IMR-90 (cell line): ENCODE measurements at regions not wholly inside any gene's neighbourhood (a gene's known extent, or its start where the extent isn't known, plus 50 kb on each side); places are given as distances from the start of the nearest gene placed in this dataset.

Source experiments
- ATAC-seq: fragments of 200-7000 bp; cut with Tn5 transposase; 2 replicates; pipeline ENCODE4 v1.9.1; 2020; ENCODE audit warnings: low read depth, mild to moderate bottlenecking, moderate library complexity
- BruUV-seq: library from RNA; stranded (reverse); fragments of 400-500 nt; replicated peaks from 2 replicates; lab custom pipeline; 2021; lab: Mats Ljungman, UMichigan
- CTCF ChIA-PET: fragments of 300-600 bp; formaldehyde crosslinking; extraction: SDS; loops from one replicate; lab custom pipeline; 2021; ENCODE audit warnings: antibody characterized with exemption; lab: Yijun Ruan, JAX
- POLR2A ChIA-PET: fragments of 300-600 bp; sonication (Branson Sonifier 250); formaldehyde crosslinking; loops from one replicate; lab custom pipeline; 2022; ENCODE audit warnings: antibody characterized with exemption; ENCODE audit not compliant: unreplicated experiment; lab: Charles Lee
- DNase-seq: peaks from one replicate; pipeline ENCODE4 v3.0.0; 2013
- H2AFZ ChIP-seq: replicated peaks from 2 replicates; pipeline ENCODE3; 2013; ENCODE audit warnings: low read length, mild to moderate bottlenecking; ENCODE audit not compliant: poor library complexity
- H2AK5ac ChIP-seq: 2 replicates; pipeline ENCODE4 v1.6.1; 2013; ENCODE audit warnings: low read depth, low read length, inconsistent platforms
- H2AK9ac ChIP-seq: replicated peaks from 2 replicates; pipeline ENCODE3; 2013; ENCODE audit warnings: mild to moderate bottlenecking, low read depth, low read length, moderate library complexity; ENCODE audit not compliant: poor library complexity
- H2BK120ac ChIP-seq: 2 replicates; pipeline ENCODE4 v1.6.1; 2013; ENCODE audit warnings: low read depth, low read length, inconsistent platforms
- H2BK15ac ChIP-seq: 3 replicates; pipeline ENCODE4 v1.6.1; 2013; ENCODE audit warnings: low read depth, low read length, inconsistent platforms
- H2BK20ac ChIP-seq: 2 replicates; pipeline ENCODE4 v1.6.1; 2013; ENCODE audit warnings: low read depth, mild to moderate bottlenecking, inconsistent platforms, low read length, moderate library complexity
- H2BK5ac ChIP-seq: 2 replicates; pipeline ENCODE4 v1.6.1; 2013; ENCODE audit warnings: mild to moderate bottlenecking, low read depth, low read length, inconsistent platforms; ENCODE audit not compliant: poor library complexity, severe bottlenecking
- H3K14ac ChIP-seq: replicated peaks from 2 replicates; pipeline ENCODE4 v1.6.1; 2013; ENCODE audit warnings: low read depth, low read length, inconsistent platforms
- H3K18ac ChIP-seq: 2 replicates; pipeline ENCODE4 v1.6.1; 2013; ENCODE audit warnings: low read depth, low read length, control low read depth
- H3K23ac ChIP-seq: 2 replicates; pipeline ENCODE4 v1.6.1; 2013; ENCODE audit warnings: low read depth, low read length, inconsistent platforms
- H3K27ac ChIP-seq: 2 replicates; pipeline ENCODE4 v1.5.1; 2013; ENCODE audit warnings: mild to moderate bottlenecking, control low read depth, low read length; ENCODE audit not compliant: insufficient read depth
- H3K27me3 ChIP-seq: 2 replicates; pipeline ENCODE4 v1.6.1; 2013; ENCODE audit warnings: low read length; ENCODE audit not compliant: control insufficient read depth, insufficient read depth
- H3K36me3 ChIP-seq: 2 replicates; pipeline ENCODE4 v1.6.1; 2013; ENCODE audit warnings: low read length, mixed read lengths; ENCODE audit not compliant: control insufficient read depth, insufficient read depth
- H3K4ac ChIP-seq: 2 replicates; pipeline ENCODE4 v1.6.1; 2013; ENCODE audit warnings: low read depth, low read length, inconsistent platforms
- H3K4me1 ChIP-seq: 2 replicates; pipeline ENCODE4 v1.6.1; 2013; ENCODE audit warnings: low read length, mixed read lengths; ENCODE audit not compliant: control insufficient read depth, insufficient read depth
- H3K4me2 ChIP-seq: 2 replicates; pipeline ENCODE4 v1.6.1; 2013; ENCODE audit warnings: low read depth, mild to moderate bottlenecking, control low read depth, low read length, moderate library complexity
- H3K4me3 ChIP-seq: 2 replicates; pipeline ENCODE4 v1.5.1; 2013; ENCODE audit warnings: low read depth, mild to moderate bottlenecking, control low read depth, low read length, moderate library complexity; ENCODE audit not compliant: insufficient read depth
- H3K56ac ChIP-seq: 2 replicates; pipeline ENCODE4 v1.6.1; 2013; ENCODE audit warnings: low read length, inconsistent platforms; ENCODE audit not compliant: insufficient read depth; ENCODE audit errors: extremely low read depth
- H3K79me1 ChIP-seq, 2 experiments: 2 replicates each; pipeline ENCODE4 v1.6.1; 2013; ENCODE audit warnings: low read length in 2 of 2, inconsistent platforms in 1 of 2, low read depth in 1 of 2
- H3K9ac ChIP-seq: 2 replicates; pipeline ENCODE4 v1.6.1; 2013; ENCODE audit warnings: low read depth, low read length, control low read depth
- H3K9me1 ChIP-seq: 2 replicates; pipeline ENCODE4 v1.6.1; 2013; ENCODE audit warnings: low read length, inconsistent platforms; ENCODE audit not compliant: insufficient read depth
- H3K9me3 ChIP-seq: 2 replicates; pipeline ENCODE4 v1.6.1; 2013; ENCODE audit warnings: low read length; ENCODE audit not compliant: control insufficient read depth, insufficient read depth
- H4K20me1 ChIP-seq: 2 replicates; pipeline ENCODE4 v1.6.1; 2013; ENCODE audit warnings: low read length, inconsistent platforms; ENCODE audit not compliant: insufficient read depth
- H4K5ac ChIP-seq: 2 replicates; pipeline ENCODE4 v1.6.1; 2013; ENCODE audit warnings: mild to moderate bottlenecking, low read depth, low read length, control low read depth
- H4K8ac ChIP-seq, 2 experiments: 2 replicates each; pipeline ENCODE4 v1.6.1; 2013; ENCODE audit warnings: low read depth in 2 of 2, low read length in 2 of 2, control low read depth in 1 of 2, inconsistent platforms in 1 of 2
- H4K91ac ChIP-seq: 2 replicates; pipeline ENCODE4 v1.6.1; 2013; ENCODE audit warnings: low read depth, low read length, inconsistent platforms; ENCODE audit not compliant: insufficient read depth
- BHLHE40 ChIP-seq: fragments of 150-350 bp; IDR thresholded peaks from 2 replicates; pipeline ENCODE4 v1.6.1; 2016; ENCODE audit warnings: mild to moderate bottlenecking, low read depth, low read length
- MAFK ChIP-seq: IDR thresholded peaks from 2 replicates; pipeline ENCODE4 v1.6.1; 2012; ENCODE audit warnings: low read depth, low read length, improper control_type of control experiment
- RCOR1 ChIP-seq: IDR thresholded peaks from 2 replicates; pipeline ENCODE4 v1.6.1; 2012; ENCODE audit warnings: mild to moderate bottlenecking, low read length, improper control_type of control experiment; ENCODE audit not compliant: insufficient replicate concordance
- WGBS, 2 experiments: methylation state at CpG; one replicate each; pipeline versions ENCODE4 v1.1.5 to v1.1.7; 2013; ENCODE audit warnings: missing lambda C conversion rate in 2 of 2; ENCODE audit not compliant: insufficient read length in 1 of 2; ENCODE audit errors: extremely low coverage in 2 of 2; 5-methylcytosine and 5-hydroxymethylcytosine counted together
- dilution Hi-C: fragments of 300-500 bp; cut with HindIII; formaldehyde crosslinking; loops from one replicate; pipeline ENCODE4 v1.14.3; 2018; ENCODE audit warnings: low sequenced_read_pairs; ENCODE audit not compliant: unreplicated experiment
- in situ Hi-C: fragments of 300-500 bp; cut with MboI; formaldehyde crosslinking; loops from 3 replicates; pipeline ENCODE4 v1.14.3; 2019; ENCODE audit warnings: low sequenced_read_pairs, inconsistent platforms, mixed read lengths
- intact Hi-C: fragments of 100-400 bp; cut with micrococcal nuclease; formaldehyde crosslinking; loops from 2 replicates; pipeline ENCODE4 v1.10.0; 2022
- TF ChIP-seq, protein P1 (sequence below): conservative IDR thresholded peaks from 2 replicates; pipeline ENCODE4 v1.5.1; 2012; ENCODE audit warnings: mild to moderate bottlenecking, low read depth, low read length, improper control_type of control experiment

DNA sequence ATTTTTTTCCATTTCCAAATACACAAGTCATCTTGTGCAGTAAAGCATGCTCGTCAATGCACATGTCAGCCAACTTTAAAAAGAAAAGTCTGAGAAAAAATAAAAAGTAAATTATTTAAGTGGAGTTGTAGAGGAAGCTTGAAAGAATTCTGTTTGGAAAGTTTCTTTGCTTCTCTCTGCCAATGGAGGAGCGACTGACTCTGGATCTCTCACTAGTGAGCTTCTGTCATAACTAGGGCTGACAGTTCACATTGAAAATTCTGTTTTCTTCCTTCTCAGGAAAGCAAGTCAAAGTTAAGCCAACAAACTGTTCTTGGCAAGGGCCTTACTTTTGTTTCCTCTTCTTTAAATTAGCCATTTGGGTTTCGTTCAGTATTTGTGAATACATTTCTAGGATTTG, 298.2 kb downstream of the POU4F1 start:
- Histone ChIP-seq H2BK5ac (no peak overlapping the region), H2BK20ac (no peak overlapping the region), H3K9ac (no peak overlapping the region), H3K4me2 (no peak overlapping the region), H2AK9ac (no peak overlapping the region), H2BK15ac (no peak overlapping the region), H3K4ac (no peak overlapping the region), H4K91ac (no peak overlapping the region), H3K18ac (no peak overlapping the region), H3K9me3 (no peaks in the 10 kb centered on the region), H2BK120ac (no peak overlapping the region), H2AFZ (no peak overlapping the region), H3K23ac (no peak overlapping the region), H4K20me1 (no peaks in the 10 kb centered on the region), H3K56ac (no peak overlapping the region), H3K79me1 (no peaks in the 10 kb centered on the region), H3K36me3 (no peaks in the 10 kb centered on the region), H4K8ac (no peak overlapping the region), H3K14ac (no peak overlapping the region), H2AK5ac (no peak overlapping the region), H3K9me1 (no peaks in the 10 kb centered on the region), H4K5ac (no peak overlapping the region), H3K4me3 (no peak overlapping the region), H3K4me1 (no peaks in the 10 kb centered on the region), H3K27me3 (no peaks in the 10 kb centered on the region; the same call in 1 of the 2 replicates), H3K27ac (no peak overlapping the region)
- 20% methylated on average over 1 of the region's 3 CpGs; no CpG with 5 or more reads in 1 of the 2 experiments for WGBS, 2 experiments
- intact Hi-C loops = no loop called here
- BruUV-seq = no TSS peak
- dilution Hi-C loops = no loop called here
- ATAC-seq (no peak), DNase-seq (no peak)
- in situ Hi-C loops = no loop called here
- TF ChIP-seq, protein P1, sequence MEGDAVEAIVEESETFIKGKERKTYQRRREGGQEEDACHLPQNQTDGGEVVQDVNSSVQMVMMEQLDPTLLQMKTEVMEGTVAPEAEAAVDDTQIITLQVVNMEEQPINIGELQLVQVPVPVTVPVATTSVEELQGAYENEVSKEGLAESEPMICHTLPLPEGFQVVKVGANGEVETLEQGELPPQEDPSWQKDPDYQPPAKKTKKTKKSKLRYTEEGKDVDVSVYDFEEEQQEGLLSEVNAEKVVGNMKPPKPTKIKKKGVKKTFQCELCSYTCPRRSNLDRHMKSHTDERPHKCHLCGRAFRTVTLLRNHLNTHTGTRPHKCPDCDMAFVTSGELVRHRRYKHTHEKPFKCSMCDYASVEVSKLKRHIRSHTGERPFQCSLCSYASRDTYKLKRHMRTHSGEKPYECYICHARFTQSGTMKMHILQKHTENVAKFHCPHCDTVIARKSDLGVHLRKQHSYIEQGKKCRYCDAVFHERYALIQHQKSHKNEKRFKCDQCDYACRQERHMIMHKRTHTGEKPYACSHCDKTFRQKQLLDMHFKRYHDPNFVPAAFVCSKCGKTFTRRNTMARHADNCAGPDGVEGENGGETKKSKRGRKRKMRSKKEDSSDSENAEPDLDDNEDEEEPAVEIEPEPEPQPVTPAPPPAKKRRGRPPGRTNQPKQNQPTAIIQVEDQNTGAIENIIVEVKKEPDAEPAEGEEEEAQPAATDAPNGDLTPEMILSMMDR = no peak
- TF ChIP-seq BHLHE40 (no peak), MAFK (no peak), RCOR1 (no peak)
- ChIA-PET POLR2A (no interaction called here), CTCF (no interaction called here)
